NCI-H2227 (cell line): ENCODE measurements at regions not wholly inside any gene's neighbourhood (a gene's known extent, or its start where the extent isn't known, plus 50 kb on each side); places are given as distances from the start of the nearest gene placed in this dataset.

ENCODE experiments used
- DNase-seq: peaks from one replicate; lab custom pipeline; 2025; ENCODE audit not compliant: unreplicated experiment; lab: John Stamatoyannopoulos, UW

GRCh38 chr17:5861246-5861645 lies 208.9 kb upstream of the WSCD1 start:
- DNase-seq, result no peak

DNA sequence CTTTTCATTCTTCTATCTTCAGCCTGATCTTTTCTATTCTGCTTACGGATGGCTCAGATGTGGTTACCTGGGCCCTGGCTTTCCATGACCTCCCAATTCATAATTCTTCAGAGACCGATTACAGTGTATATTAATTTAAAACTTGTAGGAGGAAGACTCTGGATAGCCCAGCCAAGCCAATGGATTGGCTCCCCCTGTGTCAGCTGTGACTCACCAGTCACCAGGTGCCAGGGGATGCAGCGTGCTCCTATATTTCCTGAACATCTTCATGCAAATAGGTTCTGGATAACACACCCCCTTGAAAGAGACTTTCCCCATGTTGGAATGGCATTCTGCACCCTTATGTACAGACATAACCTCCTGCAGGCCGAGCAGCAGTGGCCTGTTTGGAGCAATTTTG lies 208.3 kb upstream of the WSCD1 start:
- no peak for DNase-seq

DNA sequence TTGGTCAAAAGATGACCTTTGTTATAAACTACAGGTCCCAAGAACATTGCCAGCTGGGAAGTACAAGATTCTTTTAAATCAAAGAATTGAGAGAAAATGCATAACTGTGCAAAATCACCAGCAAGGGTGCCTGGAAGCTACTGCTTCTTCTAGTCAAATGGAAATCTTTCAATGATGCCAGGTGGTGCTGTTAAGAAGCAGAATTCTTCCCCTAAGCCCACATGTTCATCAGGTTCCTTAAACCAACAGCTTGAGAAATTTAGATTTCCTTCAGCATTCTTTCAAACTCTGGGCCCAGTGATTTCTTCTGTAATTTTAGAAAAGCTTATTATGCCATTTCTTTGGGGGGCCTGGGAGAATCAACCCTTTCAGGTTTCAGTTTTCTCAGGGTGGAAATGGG lies 207.8 kb upstream of the WSCD1 start:
- no peak for DNase-seq

DNA sequence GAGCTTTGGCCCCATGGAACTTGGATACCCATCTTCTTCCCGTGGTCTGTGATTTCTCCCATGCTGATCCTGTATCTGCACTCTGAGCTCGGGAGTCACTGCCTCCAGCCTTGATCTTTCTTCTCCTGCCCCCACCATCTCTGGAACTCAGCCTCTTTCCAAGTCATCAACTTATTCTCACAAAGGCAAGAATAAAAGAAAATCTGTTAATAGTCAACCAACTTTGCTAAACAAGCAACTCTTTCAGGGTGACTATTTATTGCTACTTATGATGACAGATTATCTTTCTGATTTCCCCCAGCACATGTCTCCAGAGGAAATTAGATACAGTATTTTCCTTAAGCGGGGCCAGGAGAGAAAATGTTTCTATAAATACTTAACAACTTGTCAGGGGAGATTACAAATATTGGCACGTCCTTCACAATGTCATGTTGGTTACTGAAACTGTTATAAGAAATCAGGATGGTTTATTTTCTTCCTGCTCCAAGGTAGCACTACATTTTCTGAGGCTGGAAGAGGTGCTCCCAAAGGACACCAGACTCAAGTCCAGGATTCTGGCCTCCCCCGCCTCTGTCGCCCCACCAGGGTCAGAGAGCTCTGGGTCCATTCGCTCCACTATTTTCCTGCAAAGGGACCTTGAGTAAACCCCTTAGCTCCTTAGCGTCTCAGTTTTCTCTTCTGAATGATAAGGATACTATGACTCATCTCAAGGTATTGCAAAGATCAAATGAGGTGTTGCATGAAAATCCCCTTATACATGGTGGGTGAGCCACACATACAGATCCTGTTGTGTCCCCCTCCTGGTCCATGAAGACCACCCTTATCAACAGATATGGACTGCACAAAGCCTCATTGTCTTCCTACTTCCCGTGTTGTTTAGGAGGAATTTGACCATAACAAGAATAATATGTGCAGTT lies 205.2 kb upstream of the WSCD1 start:
- no peak for DNase-seq

DNA sequence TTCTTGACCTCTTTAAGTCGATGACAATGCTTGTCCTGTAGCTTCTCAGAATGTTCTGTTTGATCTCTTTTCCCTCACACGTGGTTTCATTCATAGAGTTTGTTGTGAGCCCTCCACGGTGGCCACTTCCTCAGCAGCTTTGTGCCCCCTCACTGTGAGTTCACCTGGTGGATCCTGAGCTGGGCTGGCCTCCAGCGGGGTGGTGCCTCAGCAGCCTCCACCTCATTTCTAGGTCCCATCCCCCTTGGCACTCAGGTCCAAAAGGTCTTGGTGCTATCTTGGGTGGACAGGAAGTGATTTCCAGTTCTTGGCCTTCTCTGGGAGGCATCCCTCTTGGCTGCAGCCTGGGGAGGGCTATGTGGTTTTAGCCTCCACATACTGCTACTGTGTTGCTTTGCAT lies 203.2 kb upstream of the WSCD1 start:
- no peak for DNase-seq

GRCh38 chr17:5869041-5869745 lies 201.0 kb upstream of the WSCD1 start:
- DNase-seq, result no peak

- DNase-seq, result no peak
Measured at GRCh38 chr17:5870231-5870953, 199.8 kb upstream of the WSCD1 start.

GRCh38 chr17:5871666-5872065 lies 198.5 kb upstream of the WSCD1 start:
- no peak for DNase-seq

DNA sequence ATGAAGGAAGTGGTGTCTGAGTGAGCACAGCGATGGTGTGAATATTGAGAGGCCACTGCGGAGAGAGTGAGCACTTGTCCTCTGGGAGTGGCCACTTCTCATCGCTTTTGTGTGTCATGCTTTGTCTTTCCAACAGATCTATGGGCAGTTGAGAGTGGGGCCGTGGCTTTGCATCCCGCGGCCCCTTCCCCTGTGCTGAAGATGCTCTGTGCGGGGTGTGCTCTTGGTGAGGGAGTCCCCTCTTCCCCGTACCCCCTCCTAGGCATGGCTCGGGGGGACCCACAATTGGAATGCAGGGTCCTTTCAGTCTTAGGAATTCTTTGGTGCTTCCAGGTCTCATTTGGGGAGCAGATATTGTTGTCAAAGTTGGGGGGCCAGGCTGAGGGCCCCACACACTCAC lies 197.3 kb upstream of the WSCD1 start:
- DNase-seq, result no peak

- DNase-seq, result no peak
Measured at GRCh38 chr17:5873781-5874180, 196.4 kb upstream of the WSCD1 start.

- no peak for DNase-seq
Measured at GRCh38 chr17:5874486-5874885, 195.7 kb upstream of the WSCD1 start.

DNA sequence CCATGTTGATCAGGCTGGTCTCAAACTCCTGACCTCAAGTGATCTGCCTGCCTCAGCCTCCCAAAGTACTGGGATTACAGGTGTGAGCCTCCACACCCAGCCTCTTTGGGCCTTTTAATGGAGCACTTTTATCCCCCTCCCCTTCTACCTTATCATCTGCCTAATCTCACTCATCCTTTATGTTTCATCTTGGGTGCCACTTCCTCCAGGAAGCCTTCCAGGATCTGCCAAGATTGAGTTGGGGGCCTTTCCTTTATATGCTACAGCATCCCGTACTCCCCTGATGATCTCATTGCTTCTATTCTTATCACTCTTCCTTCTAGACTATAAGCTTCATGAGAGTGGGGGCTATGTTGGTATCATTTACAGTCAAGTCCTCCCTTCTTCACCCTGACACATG lies 192.8 kb upstream of the WSCD1 start:
- DNase-seq, result no peak

DNA sequence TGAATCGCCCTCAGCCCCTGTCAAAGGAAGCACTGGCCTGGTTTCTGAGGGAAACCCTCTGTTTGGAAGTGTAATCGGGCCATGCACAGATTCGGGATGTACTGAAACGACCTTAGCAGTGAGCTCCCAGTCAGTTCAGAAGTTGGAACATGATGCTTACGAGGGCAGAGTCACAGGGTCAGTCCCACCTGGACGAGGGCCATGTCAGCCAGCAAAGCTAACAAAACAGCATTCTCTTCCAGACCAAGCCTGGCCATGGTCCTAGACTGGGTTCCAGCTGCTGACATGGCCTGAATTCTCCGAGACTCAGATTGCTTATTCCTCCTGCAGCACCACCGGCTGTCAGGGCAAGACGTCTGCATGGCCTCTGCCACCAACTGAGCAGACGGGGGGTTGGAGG lies 192.2 kb upstream of the WSCD1 start:
- no peak for DNase-seq

DNA sequence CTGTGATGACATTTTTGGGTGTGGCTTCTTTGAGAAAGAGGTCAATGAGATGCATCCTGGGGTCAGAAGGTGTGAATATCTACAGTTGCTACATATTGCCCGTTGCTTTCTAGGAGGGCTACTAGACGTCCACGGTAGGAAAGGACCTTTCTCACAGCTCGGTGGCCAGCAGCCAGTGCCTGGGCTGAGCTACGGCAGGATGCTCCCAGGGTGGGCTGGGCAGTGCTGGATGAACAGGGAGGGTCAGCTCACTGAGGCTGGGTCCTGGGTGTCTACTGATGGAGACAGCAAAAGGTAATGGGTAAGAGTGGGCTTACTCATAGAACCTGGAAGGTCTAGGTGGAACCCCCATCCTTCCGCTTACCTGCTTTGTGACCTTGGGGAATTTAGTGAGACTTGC lies 188.3 kb upstream of the WSCD1 start:
- DNase-seq, result no peak

- DNase-seq, result peak; percentile 31
Measured at GRCh38 chr17:5883775-5884665, 186.2 kb upstream of the WSCD1 start.

DNA sequence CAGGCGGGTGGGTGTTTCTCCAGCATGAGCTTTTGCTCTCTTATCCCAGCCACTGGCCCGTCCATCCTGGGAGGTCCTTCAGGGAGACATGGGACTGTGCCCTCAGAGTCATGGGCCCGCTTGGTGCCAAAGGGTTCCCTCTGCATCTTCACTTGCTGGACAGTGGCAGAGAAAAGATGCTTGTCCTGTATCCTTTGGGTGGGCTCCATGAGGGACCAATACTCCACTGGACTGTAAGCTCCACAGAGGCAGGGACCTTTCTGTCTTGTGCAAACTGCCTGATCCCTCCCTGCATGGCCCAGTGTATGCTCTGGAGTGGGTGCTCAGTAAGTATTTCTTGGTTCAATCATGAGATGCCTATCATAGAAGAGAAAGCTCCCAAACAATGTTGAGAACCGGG lies 184.8 kb upstream of the WSCD1 start:
- DNase-seq, result no peak

DNA sequence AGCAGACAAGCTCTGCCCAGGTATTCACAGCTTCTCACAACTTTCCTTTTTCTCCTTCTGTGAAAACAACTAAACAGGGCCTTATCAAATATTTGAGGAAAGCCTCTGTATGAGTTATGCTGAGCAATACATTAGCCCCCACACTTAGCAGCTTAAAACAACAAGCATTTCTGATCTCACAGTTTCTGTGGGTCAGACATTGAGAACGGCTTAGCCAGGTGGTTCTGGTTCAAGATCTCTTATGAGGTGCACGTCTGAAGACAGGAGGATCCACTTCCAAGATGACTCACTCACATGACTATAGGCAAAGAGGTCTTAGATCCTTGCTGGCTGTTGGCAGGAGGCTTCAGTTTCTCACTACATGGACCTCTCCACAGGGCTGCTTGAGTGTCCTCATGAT lies 181.4 kb upstream of the WSCD1 start:
- no peak for DNase-seq

DNA sequence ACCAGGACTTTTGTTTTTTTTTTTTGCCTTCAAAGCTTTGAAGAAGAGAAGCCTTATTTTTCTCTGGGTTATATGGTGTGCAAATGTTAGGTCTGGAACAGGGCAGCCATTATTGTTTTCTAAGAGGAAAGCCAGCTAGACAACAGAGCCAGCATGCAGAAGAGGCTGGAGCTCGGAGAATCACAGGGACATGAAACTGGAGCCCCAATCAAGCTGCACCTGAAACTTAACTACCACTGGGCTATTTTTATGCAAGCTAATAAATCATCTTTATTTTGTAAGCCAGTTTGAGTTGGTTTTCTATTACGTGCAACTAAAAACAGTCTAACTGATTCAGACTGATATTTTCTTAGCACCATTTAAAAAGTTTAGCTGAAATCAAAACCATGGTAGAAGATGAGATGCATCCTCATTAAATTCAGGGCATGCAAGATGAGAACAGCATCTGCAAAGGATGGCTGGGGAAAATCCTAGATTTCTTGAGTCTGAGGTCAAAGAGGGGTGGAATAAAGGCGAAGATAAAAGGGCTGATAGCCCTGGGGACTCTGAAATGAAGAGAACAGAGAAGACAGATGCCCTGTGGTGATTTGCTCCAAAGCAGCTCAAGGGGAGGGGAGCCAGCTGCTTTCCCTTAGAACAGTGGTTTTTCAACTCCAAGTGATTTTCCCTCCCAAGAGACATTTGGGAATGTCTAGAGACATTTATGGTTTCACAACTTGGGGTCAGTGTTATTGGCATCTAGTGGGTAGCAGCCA lies 177.1 kb upstream of the WSCD1 start:
- DNase-seq, result no peak

DNA sequence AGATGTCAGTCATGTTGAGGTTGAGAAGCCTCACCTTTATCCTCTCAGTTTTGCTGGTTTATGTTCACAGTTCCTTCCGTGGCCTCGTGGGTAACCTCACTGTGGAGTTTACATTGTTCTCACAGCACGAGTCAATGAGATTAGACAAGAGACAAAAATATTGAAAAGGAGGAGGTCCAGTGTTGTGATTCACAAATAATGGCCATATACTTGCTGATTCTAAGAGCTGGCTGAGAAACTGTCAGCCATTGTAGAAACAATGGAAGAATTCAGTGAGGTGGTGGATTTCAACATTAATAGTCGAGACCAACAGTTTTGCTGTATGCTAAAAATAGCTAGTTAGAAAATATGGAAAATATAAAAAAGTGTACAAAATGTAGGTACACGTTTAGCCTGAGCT lies 176.4 kb upstream of the WSCD1 start:
- DNase-seq, result no peak

DNA sequence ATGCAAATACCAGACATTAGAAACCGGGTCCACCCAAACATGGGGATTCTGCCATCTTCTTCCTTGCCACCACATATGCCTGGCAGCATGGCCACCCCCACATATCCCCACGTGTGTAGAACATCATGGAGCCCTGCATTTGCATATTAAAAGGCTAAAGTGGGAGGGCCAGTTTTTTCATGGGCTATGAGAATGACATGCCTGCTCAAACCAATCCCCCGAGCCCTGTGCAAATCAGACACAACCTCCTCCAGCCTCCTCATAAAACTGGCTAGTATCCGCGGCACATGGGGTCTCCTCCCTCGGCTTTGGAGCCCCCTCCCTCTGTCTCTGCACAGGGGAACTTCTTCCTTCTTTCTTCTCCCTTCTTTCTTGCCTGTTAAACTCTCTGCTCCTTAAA lies 174.9 kb upstream of the WSCD1 start:
- no peak for DNase-seq
